Endothelial cell of umbilical vein (primary cell): ENCODE measurements at regions not wholly inside any gene's neighbourhood (a gene's known extent, or its start where the extent isn't known, plus 50 kb on each side); places are given as distances from the start of the nearest gene placed in this dataset.

Experiments used
- BruUV-seq: library from RNA; stranded (reverse); fragments of 400-500 nt; replicated peaks from 2 replicates; lab custom pipeline; 2021; lab: Mats Ljungman, UMichigan
- CTCF ChIA-PET: fragments of 300-600, 350-600 bp; sonication (Branson Sonifier 250); formaldehyde crosslinking; loops from one replicate; lab custom pipeline; 2021; ENCODE audit warnings: antibody characterized with exemption, inconsistent platforms; lab: Charles Lee
- POLR2A ChIA-PET: fragments of 300-600, 350-600 bp; sonication (Branson Sonifier 250); formaldehyde crosslinking; loops from one replicate; lab custom pipeline; 2021; ENCODE audit warnings: antibody characterized with exemption, inconsistent platforms; lab: Charles Lee
- DNase-seq: peaks from one replicate; pipeline ENCODE4 v3.0.0-alpha.2; 2011; ENCODE audit warnings: low read depth, low spot score
- FAIRE-seq: peaks from 2 replicates; lab custom pipeline; 2011; peaks lifted over from hg19 to GRCh38; lab: Jason Lieb, UNC
- H2AFZ ChIP-seq: 2 replicates; pipeline ENCODE4 v1.6.0; 2012; ENCODE audit warnings: low read depth, low read length, control low read depth, inconsistent platforms
- H3K27ac ChIP-seq: 2 replicates; pipeline ENCODE4 v1.5.1; 2011; ENCODE audit warnings: low read depth, mild to moderate bottlenecking, control low read depth, low read length, moderate library complexity; ENCODE audit not compliant: insufficient read depth
- H3K27me3 ChIP-seq, 2 experiments: 2 replicates each; pipeline versions ENCODE4 v1.6.0 to v1.6.1; 2011; ENCODE audit warnings: low read length in 2 of 2, mixed read lengths in 1 of 2; ENCODE audit not compliant: control insufficient read depth in 2 of 2, insufficient read depth in 2 of 2
- H3K36me3 ChIP-seq, 2 experiments: 2 replicates in 1 of 2; 3 replicates in 1 of 2; pipeline ENCODE4 v1.5.1; 2011; ENCODE audit warnings: low read length in 2 of 2, mild to moderate bottlenecking in 1 of 2, moderate library complexity in 1 of 2; ENCODE audit not compliant: control insufficient read depth in 2 of 2, insufficient read depth in 2 of 2; ENCODE audit errors: extremely low read depth in 1 of 2
- H3K4me1 ChIP-seq: 3 replicates; pipeline ENCODE4 v1.5.1; 2011; ENCODE audit warnings: mild to moderate bottlenecking, low read length; ENCODE audit not compliant: control insufficient read depth, insufficient read depth; ENCODE audit errors: extremely low read depth
- H3K4me2 ChIP-seq: 2 replicates; pipeline ENCODE4 v1.6.1; 2011; ENCODE audit warnings: low read length, control low read depth, mixed read lengths; ENCODE audit not compliant: insufficient read depth
- H3K4me3 ChIP-seq, 3 experiments: fragments of 200-600 bp in 1 of 3; sonication (generic), shearing (Covaris generic) in 1 of 3; replicated peaks in 1 of 3; 2 replicates each; pipeline ENCODE4 v1.5.1; 2011 to 2016; ENCODE audit warnings: control low read depth in 3 of 3, low read length in 3 of 3, mild to moderate bottlenecking in 2 of 3, inconsistent platforms in 1 of 3, low read depth in 1 of 3, moderate library complexity in 1 of 3; ENCODE audit not compliant: insufficient read depth in 1 of 3
- H3K79me2 ChIP-seq: 2 replicates; pipeline ENCODE4 v1.6.0; 2012; ENCODE audit warnings: low read length, inconsistent platforms; ENCODE audit not compliant: control insufficient read depth, insufficient read depth
- H3K9ac ChIP-seq: replicated peaks from 2 replicates; pipeline ENCODE3; 2011; ENCODE audit warnings: low read length, control low read depth; ENCODE audit not compliant: insufficient read depth; ENCODE audit errors: extremely low read depth
- H3K9me1 ChIP-seq: replicated peaks from 3 replicates; pipeline ENCODE4 v1.6.0; 2011; ENCODE audit warnings: mild to moderate bottlenecking, low read length; ENCODE audit not compliant: control insufficient read depth, insufficient read depth; ENCODE audit errors: extremely low read depth
- H3K9me3 ChIP-seq: replicated peaks from 2 replicates; pipeline ENCODE4 v1.5.1; 2012; ENCODE audit warnings: low read length, inconsistent platforms; ENCODE audit not compliant: control insufficient read depth, insufficient read depth
- H4K20me1 ChIP-seq: replicated peaks from 2 replicates; pipeline ENCODE3; 2011; ENCODE audit warnings: mild to moderate bottlenecking, low read length; ENCODE audit not compliant: control insufficient read depth, insufficient read depth; ENCODE audit errors: extremely low read depth
- EZH2 ChIP-seq: IDR thresholded peaks from 2 replicates; pipeline ENCODE4 v1.6.1; 2012; ENCODE audit warnings: borderline replicate concordance, low read depth, mild to moderate bottlenecking, moderate library complexity, low read length, inconsistent platforms; ENCODE audit not compliant: severe bottlenecking
- FOS ChIP-seq: IDR thresholded peaks from 2 replicates; pipeline ENCODE4 v1.6.1; 2011; ENCODE audit warnings: mild to moderate bottlenecking, low read length, moderate library complexity, borderline replicate concordance; ENCODE audit not compliant: insufficient read depth
- GATA2 ChIP-seq: IDR thresholded peaks from 2 replicates; pipeline ENCODE4 v1.7.0; 2011; ENCODE audit warnings: low read depth, mild to moderate bottlenecking, moderate library complexity, mixed read lengths, low read length; ENCODE audit not compliant: insufficient read length, insufficient read depth
- JUN ChIP-seq: IDR thresholded peaks from 2 replicates; pipeline ENCODE4 v1.6.1; 2011; ENCODE audit warnings: borderline replicate concordance, low read depth; ENCODE audit not compliant: insufficient read length, insufficient read depth
- MAX ChIP-seq: IDR thresholded peaks from 2 replicates; pipeline ENCODE4 v1.6.1; 2011; ENCODE audit not compliant: insufficient read depth, insufficient read length
- POLR2A ChIP-seq: IDR thresholded peaks from 2 replicates; pipeline ENCODE4 v1.6.1; 2012; ENCODE audit warnings: low read depth, mild to moderate bottlenecking, control low read depth, low read length
- dilution Hi-C: fragments of 300-500 bp; cut with MboI; formaldehyde crosslinking; loops from one replicate; pipeline ENCODE4 v1.15.0; 2019; ENCODE audit warnings: low sequenced_read_pairs; ENCODE audit not compliant: extremely low pct_ligation_motif_present
- intact Hi-C: fragments of 100-400 bp; cut with micrococcal nuclease; formaldehyde crosslinking; loops from one replicate; pipeline ENCODE4 v1.10.0; 2022

GRCh38 chr1:65564493-65564892, 144.0 kb downstream of the LEPR start:
- intact Hi-C loops (no loop called here), dilution Hi-C loops (no loop called here)
- DNase-seq (no peak), FAIRE-seq (no peak)
- Histone ChIP-seq H3K9me3 (no peaks in the 10 kb centered on the region), H3K27ac (no peak overlapping the region), H4K20me1 (no peaks in the 10 kb centered on the region), H3K27me3 (no peaks in the 10 kb centered on the region), H3K9me1 (no peaks in the 10 kb centered on the region), H3K36me3 (no peaks in the 10 kb centered on the region), H3K4me1 (no peaks in the 10 kb centered on the region), H3K4me2 (no peak overlapping the region), H3K4me3 (no peak overlapping the region), H3K9ac (no peak overlapping the region), H2AFZ (no peak overlapping the region), H3K79me2 (no peaks in the 10 kb centered on the region)
- no peak for TF ChIP-seq FOS
- no peak for TF ChIP-seq POLR2A
- no peak for TF ChIP-seq JUN
- no peak for TF ChIP-seq EZH2
- BruUV-seq = no TSS peak
- CTCF ChIA-PET = interaction anchor here (0.5 kb wide), 1 partner anchor 922 kb away, joined by 3 read pairs; no protein-coding TSS in a partner anchor
- POLR2A ChIA-PET = no interaction called here

- no peak for DNase-seq
- Histone ChIP-seq H3K36me3 (no peaks in the 10 kb centered on the region), H3K4me1 (no peaks in the 10 kb centered on the region), H3K9me1 (no peaks in the 10 kb centered on the region), H2AFZ (no peak overlapping the region), H3K4me2 (no peak overlapping the region), H3K9me3 (no peaks in the 10 kb centered on the region), H3K79me2 (no peaks in the 10 kb centered on the region), H3K4me3 (no peak overlapping the region), H3K9ac (no peak overlapping the region), H3K27ac (no peak overlapping the region), H3K27me3 (no peaks in the 10 kb centered on the region), H4K20me1 (no peaks in the 10 kb centered on the region)
- TF ChIP-seq EZH2 (no peak), MAX (no peak), GATA2 (no peak), FOS (no peak), JUN (no peak)
- dilution Hi-C loops = no loop called here
- FAIRE-seq = no peak
- CTCF ChIA-PET = no interaction called here
- POLR2A ChIA-PET = no interaction called here
- intact Hi-C loops = no loop called here
- no TSS peak for BruUV-seq
These were observed 147.8 kb downstream of the LEPR start for GRCh38 chr1:65568285-65568684.
